ENCODE measurements at regions not wholly inside any gene's neighbourhood (a gene's known extent, or its start where the extent isn't known, plus 50 kb on each side); places are given as distances from the start of the nearest gene placed in this dataset.

DNA sequence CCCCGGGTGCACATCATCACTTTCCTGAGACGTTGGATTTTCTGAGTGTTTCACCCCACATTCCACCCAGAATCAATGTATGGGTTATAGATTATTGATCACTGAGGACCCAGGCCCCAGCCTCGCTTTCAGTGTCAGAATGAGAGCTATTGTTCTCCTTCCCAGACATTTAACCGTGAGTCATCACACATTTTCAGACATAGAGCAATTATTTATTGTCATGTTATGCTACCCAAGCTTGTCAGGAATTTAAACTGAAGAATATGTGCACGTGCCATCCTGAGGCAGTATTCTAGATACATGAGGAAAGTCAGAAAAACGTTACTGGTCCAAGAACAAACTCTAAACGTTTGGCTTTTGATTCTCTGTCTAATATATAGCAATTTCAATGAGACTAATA lies 276.6 kb upstream of the ZNF507 start:
- TF ChIP-seq, protein P1, sequence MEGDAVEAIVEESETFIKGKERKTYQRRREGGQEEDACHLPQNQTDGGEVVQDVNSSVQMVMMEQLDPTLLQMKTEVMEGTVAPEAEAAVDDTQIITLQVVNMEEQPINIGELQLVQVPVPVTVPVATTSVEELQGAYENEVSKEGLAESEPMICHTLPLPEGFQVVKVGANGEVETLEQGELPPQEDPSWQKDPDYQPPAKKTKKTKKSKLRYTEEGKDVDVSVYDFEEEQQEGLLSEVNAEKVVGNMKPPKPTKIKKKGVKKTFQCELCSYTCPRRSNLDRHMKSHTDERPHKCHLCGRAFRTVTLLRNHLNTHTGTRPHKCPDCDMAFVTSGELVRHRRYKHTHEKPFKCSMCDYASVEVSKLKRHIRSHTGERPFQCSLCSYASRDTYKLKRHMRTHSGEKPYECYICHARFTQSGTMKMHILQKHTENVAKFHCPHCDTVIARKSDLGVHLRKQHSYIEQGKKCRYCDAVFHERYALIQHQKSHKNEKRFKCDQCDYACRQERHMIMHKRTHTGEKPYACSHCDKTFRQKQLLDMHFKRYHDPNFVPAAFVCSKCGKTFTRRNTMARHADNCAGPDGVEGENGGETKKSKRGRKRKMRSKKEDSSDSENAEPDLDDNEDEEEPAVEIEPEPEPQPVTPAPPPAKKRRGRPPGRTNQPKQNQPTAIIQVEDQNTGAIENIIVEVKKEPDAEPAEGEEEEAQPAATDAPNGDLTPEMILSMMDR (conservative IDR thresholded peaks at IDR 0.05; ENCODE audit: low read length) = no peak
- no peak for TF ChIP-seq EZH2phosphoT487 (IDR thresholded peaks at IDR 0.05; ENCODE audit: borderline replicate concordance, low read depth, low read length)
